DMS 273 (cell line): ENCODE measurements at regions not wholly inside any gene's neighbourhood (a gene's known extent, or its start where the extent isn't known, plus 50 kb on each side); places are given as distances from the start of the nearest gene placed in this dataset.

ENCODE experiments used
- DNase-seq: peaks from one replicate; lab custom pipeline; 2025; ENCODE audit not compliant: unreplicated experiment; lab: John Stamatoyannopoulos, UW

DNA sequence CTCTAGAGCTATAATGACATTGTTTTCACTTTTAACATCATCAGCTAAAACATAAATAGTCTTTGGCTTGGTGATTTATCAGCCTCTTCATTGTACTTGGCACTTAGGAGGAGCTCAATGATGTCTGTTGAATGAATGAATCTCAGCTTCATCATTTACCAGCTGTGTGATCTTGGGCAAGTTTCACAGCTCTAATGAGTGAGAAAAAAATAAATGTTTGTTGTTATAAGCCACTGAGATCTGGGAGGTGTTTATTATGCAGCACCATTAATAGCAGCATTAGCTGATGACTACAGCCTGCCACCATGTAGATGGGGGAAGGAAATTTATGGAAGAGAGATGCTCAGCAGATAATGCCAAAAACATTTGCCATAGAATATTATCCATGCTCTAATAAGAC, 63.6 kb upstream of the C1QTNF7 start:
- no peak for DNase-seq

DNA sequence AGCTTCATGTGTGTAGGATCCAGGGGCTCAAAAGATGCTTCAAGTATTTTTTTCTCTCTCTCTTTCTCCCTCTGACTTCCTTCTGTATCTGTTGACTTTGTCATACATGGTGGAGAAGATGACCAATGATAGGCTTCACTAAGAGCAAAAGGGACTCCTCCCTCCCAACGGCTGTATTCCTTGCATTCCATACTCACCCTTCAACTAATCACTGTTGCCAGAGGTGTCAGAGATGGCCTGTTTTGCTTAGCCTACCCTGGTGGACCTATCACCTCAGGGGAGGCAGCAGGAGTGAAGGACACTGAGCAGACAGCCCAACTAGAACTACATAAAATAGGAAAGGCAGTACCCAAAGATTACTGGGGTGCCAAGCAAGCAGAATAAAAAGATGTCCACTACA, 62.2 kb upstream of the C1QTNF7 start:
- DNase-seq: no peak

DNA sequence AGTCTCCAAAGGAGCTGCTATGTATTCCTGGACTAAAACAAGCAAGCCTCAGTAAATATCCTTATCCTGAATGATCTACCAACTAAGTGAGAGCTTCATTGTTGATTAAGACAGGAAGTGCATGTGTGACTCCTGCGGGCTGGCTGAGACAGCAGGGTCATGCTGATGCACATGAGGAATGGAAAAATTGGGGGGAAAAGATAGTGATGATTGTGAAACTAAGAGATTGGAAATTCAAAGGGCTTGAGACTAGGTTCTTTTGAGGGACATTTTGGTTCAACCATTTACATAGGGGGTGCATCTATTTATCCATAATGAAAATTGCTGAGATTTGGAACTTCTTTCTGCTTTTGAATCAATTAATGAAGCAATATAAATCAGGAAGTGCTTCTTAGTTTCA, 61.1 kb upstream of the C1QTNF7 start:
- no peak for DNase-seq

DNA sequence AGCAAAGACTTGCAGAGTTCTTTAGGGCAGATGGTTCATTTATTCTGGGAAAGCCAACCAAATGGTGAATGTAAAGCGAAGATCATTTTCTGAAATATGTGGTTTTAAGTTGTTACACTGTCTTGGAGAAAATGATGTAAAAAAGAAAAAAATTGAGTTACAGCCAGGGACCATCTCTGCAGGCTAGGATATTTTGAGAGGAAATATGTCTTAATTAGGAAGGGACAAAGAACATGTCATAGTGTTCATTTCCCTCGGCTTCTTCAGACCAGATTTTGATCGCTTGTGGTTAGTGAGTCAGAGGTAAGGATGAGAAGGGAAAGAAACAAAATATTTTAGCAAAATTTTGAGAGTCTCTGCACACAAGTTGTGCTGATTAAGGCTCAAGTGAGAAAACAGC, 59.0 kb upstream of the C1QTNF7 start:
- DNase-seq: no peak

DNA sequence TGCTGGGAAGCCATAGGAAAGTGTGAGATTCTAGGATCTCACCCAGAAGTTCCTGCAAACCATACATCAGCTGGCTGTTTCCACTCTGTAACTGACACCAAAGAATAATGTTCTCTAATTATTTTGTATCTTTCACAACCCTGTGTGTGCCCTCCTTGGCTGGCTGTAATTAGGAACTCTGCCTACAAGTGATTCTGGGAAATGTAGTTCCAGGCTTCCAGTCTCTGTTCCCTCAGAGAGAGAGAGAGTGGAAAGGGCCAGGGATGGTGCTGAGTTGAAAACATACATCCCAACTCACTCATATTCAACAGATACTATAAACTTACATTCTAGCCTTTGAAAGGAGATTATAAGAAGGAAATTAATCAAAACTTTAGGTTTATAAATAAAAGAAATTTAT, 57.5 kb upstream of the C1QTNF7 start:
- no peak for DNase-seq

DNA sequence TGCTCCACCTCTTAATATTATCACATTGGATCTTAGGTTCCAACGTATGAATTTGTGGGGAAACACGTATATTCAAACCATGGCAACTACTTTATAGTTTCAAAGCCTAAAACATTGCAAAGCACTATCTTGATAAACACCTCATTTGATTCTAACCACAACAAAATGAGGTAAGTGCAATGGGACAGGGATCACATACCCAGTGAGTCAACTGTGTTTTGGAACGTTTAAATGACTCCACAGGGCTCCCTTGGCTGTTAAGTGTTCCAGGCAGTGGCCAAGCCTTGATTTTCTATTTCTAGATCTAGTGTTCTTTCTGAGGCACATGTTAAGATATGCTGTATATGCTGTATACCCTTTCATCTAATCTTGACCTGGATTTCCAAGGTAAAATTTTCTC, 54.5 kb upstream of the C1QTNF7 start:
- no peak for DNase-seq

DNA sequence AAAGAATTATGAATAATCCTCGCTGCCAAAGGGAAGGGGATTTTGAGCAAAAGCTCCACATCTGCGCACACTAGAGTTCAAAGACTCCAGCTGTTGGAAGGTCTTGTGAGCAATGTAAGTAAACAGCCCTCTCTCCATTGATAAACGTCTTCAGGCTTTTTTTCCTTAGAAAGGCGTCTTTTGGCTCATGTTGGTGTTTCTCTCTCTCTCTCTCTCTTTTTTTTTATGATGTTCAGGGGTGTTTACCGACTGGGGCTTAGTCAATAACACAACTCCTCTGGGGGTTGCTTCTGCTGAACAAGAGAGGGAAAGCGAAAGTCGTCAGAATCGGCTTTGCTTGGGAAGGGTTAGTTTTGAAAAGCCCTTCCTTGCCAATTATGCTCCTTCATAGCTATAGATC, 53.2 kb upstream of the C1QTNF7 start:
- DNase-seq: no peak

DNA sequence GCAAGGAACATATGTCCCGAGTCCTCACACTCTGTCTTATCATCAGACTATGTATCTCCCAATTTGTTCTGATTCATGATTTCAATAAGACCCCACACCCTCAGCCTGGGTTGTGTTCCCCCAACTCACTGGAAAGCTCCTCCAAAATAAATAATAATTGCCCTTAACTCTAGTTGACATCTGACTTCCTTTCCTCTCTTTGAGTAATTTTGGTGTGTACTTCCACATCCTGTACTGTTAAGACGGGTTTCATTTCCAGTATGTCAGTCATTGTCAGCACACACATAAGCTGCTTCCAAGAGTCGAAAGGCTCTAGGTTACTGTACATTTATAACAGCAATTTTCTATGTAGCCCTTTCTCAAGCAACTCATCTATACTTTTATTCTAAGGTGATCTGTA, 52.2 kb upstream of the C1QTNF7 start:
- no peak for DNase-seq

DNA sequence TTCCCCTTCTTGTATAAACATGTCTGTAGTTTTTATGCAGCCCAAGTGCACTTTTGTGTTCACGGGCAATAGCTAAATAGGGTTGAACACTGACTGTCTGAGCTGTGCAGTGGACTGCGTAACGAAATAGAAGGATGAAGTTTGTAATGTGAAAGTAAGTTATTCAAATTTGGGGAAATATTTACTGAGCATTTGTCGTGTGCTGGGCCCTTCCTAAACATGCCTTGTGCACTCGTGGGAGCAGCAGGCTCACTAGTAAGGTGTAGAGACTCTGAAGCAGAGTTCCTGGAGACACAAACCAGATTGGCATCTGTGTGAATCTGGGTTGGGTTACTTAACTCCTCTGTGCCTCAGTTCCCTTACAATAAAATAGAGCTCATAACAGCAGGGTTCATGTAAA, 51.7 kb upstream of the C1QTNF7 start:
- DNase-seq: no peak

DNA sequence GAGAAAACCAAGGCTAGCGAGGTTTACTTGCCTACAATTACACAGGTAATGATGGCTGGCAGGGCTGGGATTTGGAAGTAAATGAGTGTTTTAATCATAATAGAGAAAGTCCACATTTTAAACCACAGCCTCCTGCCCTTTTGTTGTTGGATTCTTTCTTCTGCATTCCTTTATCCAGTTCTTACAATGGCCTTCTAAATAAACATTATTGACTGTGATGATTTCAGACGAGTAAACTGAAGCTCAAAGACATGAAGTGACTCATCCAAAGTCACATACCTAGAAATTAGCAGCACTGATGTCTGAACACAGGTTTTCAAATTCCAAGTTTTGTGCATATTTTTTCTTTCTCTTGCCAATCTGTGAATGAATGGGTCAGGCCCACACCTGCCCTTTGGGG, 51.2 kb upstream of the C1QTNF7 start:
- DNase-seq: no peak
